Tibial nerve (tissue), 4 donors: ENCODE measurements at regions not wholly inside any gene's neighbourhood (a gene's known extent, or its start where the extent isn't known, plus 50 kb on each side); places are given as distances from the start of the nearest gene placed in this dataset.

ENCODE experiments used
- DNase-seq, 2 donors: peaks; one replicate each; pipeline ENCODE4 v3.0.0-alpha.2; 2019; ENCODE audit warnings: low spot score in 2 of 2
- H3K27ac ChIP-seq, 4 donors: fragments of 200-600 bp; sonication (generic) in 3 of 4; one replicate each; pipeline ENCODE4 v1.5.1; 2017 to 2019; ENCODE audit warnings: mild to moderate bottlenecking in 1 of 4
- H3K27me3 ChIP-seq, 2 donors: fragments of 200-600 bp; sonication (generic) in 1 of 2; one replicate each; pipeline versions ENCODE4 v1.5.1 to v1.6.0; 2017 to 2019
- H3K36me3 ChIP-seq, 3 donors: fragments of 200-600 bp; sonication (generic); one replicate each; pipeline ENCODE4 v1.5.1; 2018 to 2019
- H3K4me1 ChIP-seq, 4 donors: fragments of 200-600 bp; sonication (generic) in 3 of 4; one replicate each; pipeline ENCODE4 v1.5.1; 2017 to 2019
- H3K4me3 ChIP-seq, 4 donors: fragments of 200-600 bp; sonication (generic) in 3 of 4; one replicate each; pipeline ENCODE4 v1.5.1; 2017 to 2019; ENCODE audit warnings: mild to moderate bottlenecking in 1 of 4, moderate library complexity in 1 of 4
- H3K9me3 ChIP-seq, 4 donors: fragments of 200-600 bp; sonication (generic) in 3 of 4; one replicate each; pipeline ENCODE4 v1.5.1; 2017 to 2019
- EP300 ChIP-seq, 2 donors: sonication (generic); formaldehyde crosslinking; IDR thresholded peaks; one replicate each; pipeline ENCODE4 v1.6.1; 2017; ENCODE audit warnings: antibody characterized with exemption in 2 of 2, mild to moderate bottlenecking in 1 of 2
- POLR2A ChIP-seq, 2 donors: fragments of 450-650 bp; IDR thresholded peaks; one replicate each; pipeline ENCODE4 v1.6.1; 2017; ENCODE audit warnings: antibody characterized with exemption in 2 of 2, mild to moderate bottlenecking in 2 of 2, moderate library complexity in 2 of 2
- WGBS, 2 donors: methylation state at CpG; one replicate each; pipeline ENCODE4 v1.1.5; 2018; 5-methylcytosine and 5-hydroxymethylcytosine counted together
- TF ChIP-seq, protein P1 (sequence below), 5 experiments: fragments of 200-600 bp in 3 of 5; fragments of 450-650 bp in 2 of 5; sonication (generic) in 3 of 5; IDR thresholded peaks; one replicate each; pipeline ENCODE4 v1.5.1; 2016 to 2019; ENCODE audit warnings: antibody characterized with exemption in 5 of 5, mild to moderate bottlenecking in 3 of 5, moderate library complexity in 2 of 5

DNA sequence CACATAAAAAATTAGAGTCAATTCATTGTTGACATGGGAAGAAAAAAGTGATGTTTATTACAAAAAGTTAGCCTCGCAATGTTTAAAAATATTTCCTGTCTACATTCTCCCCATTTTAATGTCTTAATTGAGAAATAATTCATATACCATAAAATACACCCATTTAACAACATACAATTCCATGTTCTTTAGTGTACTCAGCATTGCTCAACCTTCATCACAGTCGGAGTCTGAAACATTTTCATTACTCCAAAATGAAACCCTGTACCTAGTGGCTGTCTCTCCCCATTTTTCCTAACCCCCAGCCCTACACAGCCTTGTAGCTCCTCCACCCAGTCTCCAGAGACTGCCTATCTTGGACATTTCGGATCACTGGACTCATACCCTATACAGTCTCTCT is 103.9 kb upstream of the CBLN2 start:
- Histone ChIP-seq H3K4me1 (no peaks in the 10 kb centered on the region), H3K36me3 (no peaks in the 10 kb centered on the region), H3K27me3 (no peaks in the 10 kb centered on the region), H3K4me3 (no peak overlapping the region), H3K27ac (no peak overlapping the region), H3K9me3 (no peaks in the 10 kb centered on the region)
- 80 to 81% methylated on average over 3 of the region's 3 CpGs for WGBS, 2 donors
- DNase-seq: no peak
- TF ChIP-seq POLR2A (IDR thresholded peaks at IDR 0.05) (no peak), EP300 (IDR thresholded peaks at IDR 0.05) (no peak)
- TF ChIP-seq, protein P1, sequence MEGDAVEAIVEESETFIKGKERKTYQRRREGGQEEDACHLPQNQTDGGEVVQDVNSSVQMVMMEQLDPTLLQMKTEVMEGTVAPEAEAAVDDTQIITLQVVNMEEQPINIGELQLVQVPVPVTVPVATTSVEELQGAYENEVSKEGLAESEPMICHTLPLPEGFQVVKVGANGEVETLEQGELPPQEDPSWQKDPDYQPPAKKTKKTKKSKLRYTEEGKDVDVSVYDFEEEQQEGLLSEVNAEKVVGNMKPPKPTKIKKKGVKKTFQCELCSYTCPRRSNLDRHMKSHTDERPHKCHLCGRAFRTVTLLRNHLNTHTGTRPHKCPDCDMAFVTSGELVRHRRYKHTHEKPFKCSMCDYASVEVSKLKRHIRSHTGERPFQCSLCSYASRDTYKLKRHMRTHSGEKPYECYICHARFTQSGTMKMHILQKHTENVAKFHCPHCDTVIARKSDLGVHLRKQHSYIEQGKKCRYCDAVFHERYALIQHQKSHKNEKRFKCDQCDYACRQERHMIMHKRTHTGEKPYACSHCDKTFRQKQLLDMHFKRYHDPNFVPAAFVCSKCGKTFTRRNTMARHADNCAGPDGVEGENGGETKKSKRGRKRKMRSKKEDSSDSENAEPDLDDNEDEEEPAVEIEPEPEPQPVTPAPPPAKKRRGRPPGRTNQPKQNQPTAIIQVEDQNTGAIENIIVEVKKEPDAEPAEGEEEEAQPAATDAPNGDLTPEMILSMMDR (IDR thresholded peaks at IDR 0.05): no peak

DNA sequence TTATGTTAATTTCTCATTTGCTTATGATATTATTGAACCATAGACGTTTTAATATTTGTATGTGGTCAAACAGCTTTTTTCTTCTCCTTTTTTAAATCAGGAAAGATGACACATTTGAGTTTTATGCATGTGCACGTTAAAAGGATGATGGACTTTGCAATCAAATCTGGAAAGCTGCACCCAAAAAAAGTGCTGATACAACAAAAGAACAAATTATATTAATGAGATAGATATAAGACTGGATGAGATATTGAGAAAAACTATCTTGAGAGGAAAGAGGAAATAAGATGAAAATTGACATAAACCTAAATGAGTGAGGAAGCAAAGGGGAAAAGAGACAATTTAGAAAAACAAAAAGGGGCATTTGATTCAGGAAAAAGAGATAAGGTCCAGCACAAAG is 96.4 kb upstream of the CBLN2 start:
- 64 to 65% methylated on average over 2 of the region's 2 CpGs for WGBS, 2 donors
- Histone ChIP-seq H3K4me3 (no peak overlapping the region), H3K27ac (no peak overlapping the region), H3K36me3 (no peaks in the 10 kb centered on the region), H3K27me3 (no peaks in the 10 kb centered on the region), H3K9me3 (no peaks in the 10 kb centered on the region), H3K4me1 (no peaks in the 10 kb centered on the region)
- TF ChIP-seq EP300 (IDR thresholded peaks at IDR 0.05) (no peak), POLR2A (IDR thresholded peaks at IDR 0.05) (no peak)
- TF ChIP-seq, protein P1 (IDR thresholded peaks at IDR 0.05): no peak
- DNase-seq: no peak

DNA sequence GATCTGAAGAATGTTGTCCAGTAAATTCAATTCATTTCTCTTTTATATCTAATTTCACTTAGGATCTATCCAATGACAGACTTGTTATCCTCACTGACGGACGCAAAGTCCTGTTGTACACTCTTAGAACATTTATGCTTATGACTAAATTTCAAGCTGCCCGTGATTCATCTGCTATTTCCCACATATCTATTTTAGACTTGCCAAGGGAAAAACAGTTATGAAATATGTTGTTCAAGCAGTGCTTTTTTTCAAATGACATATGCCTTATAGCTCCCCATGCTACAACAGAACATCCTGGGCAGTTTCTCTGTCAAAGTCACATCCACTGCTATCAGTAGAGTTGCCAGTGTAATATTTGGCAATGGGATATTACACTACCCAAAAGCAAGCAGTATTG is 94.2 kb upstream of the CBLN2 start:
- Histone ChIP-seq H3K27ac (no peak overlapping the region), H3K9me3 (no peaks in the 10 kb centered on the region), H3K4me1 (no peaks in the 10 kb centered on the region), H3K4me3 (no peak overlapping the region), H3K36me3 (no peaks in the 10 kb centered on the region), H3K27me3 (no peaks in the 10 kb centered on the region)
- WGBS, 2 donors: 90 to 94% methylated on average over 3 of the region's 3 CpGs
- TF ChIP-seq POLR2A (IDR thresholded peaks at IDR 0.05) (no peak), EP300 (IDR thresholded peaks at IDR 0.05) (no peak)
- TF ChIP-seq, protein P1 (IDR thresholded peaks at IDR 0.05): no peak
- no peak for DNase-seq

DNA sequence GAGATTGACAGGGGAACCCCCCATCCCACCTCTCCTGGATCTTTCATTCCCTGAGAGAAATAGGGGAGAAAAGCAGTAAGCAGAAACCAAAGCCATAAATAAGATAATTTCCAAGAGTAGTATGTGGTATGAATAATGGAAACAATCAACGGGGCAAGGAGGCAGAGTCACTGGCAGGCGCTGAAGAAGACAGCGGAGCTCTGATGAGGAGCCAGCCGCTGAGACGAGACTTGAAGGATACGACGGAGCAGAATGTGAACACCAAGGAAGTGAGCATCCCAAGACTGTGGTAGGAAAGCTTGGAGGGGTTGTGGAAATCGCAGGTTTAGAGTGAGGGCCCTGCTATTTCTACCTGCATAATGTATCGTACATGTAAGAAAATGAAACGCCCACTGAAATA is 93.6 kb upstream of the CBLN2 start:
- TF ChIP-seq POLR2A (IDR thresholded peaks at IDR 0.05): no peak
- no peak for TF ChIP-seq EP300 (IDR thresholded peaks at IDR 0.05)
- TF ChIP-seq, protein P1 (IDR thresholded peaks at IDR 0.05): no peak
- no peaks in the 10 kb centered on the region for H3K27me3 ChIP-seq
- WGBS, 2 donors: 81 to 84% methylated on average over 10 of the region's 10 CpGs
- no peak overlapping the region for H3K4me3 ChIP-seq
- no peaks in the 10 kb centered on the region for H3K36me3 ChIP-seq
- DNase-seq: no peak
- no peaks in the 10 kb centered on the region for H3K9me3 ChIP-seq
- H3K4me1 ChIP-seq: no peaks in the 10 kb centered on the region
- no peak overlapping the region for H3K27ac ChIP-seq

DNA sequence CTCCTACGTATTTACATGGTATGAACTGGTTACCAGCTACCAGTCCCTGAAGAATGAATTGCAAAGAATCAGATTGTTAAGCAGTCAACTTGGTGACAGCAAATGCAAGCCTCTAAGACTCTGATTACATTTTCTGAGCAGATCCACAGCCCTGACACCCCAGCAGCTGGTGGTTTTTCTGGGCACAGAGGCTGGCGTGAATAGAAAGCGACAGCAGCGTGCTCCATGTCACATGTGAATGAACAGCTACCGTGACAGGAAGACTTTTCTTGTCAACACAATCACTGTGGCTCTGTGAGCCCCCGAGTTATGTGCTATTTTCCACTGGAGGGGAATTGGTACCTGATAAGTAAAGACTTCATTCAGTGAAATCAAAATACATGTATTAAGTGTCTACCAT is 93.2 kb upstream of the CBLN2 start:
- H3K4me1 ChIP-seq: no peaks in the 10 kb centered on the region
- no peaks in the 10 kb centered on the region for H3K36me3 ChIP-seq
- no peak overlapping the region for H3K27ac ChIP-seq
- no peak for DNase-seq
- WGBS, 2 donors: 71 to 74% methylated on average over 6 of the region's 6 CpGs
- TF ChIP-seq EP300 (IDR thresholded peaks at IDR 0.05) (no peak), POLR2A (IDR thresholded peaks at IDR 0.05) (no peak)
- TF ChIP-seq, protein P1 (IDR thresholded peaks at IDR 0.05): no peak
- no peaks in the 10 kb centered on the region for H3K27me3 ChIP-seq
- no peaks in the 10 kb centered on the region for H3K9me3 ChIP-seq
- H3K4me3 ChIP-seq: no peak overlapping the region
